Type B pancreatic cell (in vitro differentiated cells): ENCODE measurements at regions not wholly inside any gene's neighbourhood (a gene's known extent, or its start where the extent isn't known, plus 50 kb on each side); places are given as distances from the start of the nearest gene placed in this dataset.
"Not testable (repeated sequence)": the region's sequence is repeated elsewhere in the genome, so short reads cannot be mapped to it uniquely, and the experiment has no call there.

Experiments
- DNase-seq: peaks from one replicate; pipeline ENCODE4 v3.0.0; 2021; ENCODE audit warnings: mixed read lengths; ENCODE audit not compliant: unreplicated experiment; ENCODE audit errors: extremely low spot score
- H3K27ac Mint-ChIP-seq: 2 replicates; pipeline ENCODE4 v1.8.0; 2021; ENCODE audit warnings: mild to moderate bottlenecking, mixed read lengths
- H3K27me3 Mint-ChIP-seq: 2 replicates; pipeline ENCODE4 v1.8.0; 2021; ENCODE audit warnings: mixed read lengths
- H3K36me3 Mint-ChIP-seq: 2 replicates; pipeline ENCODE4 v1.8.0; 2021; ENCODE audit warnings: mixed read lengths
- H3K4me1 Mint-ChIP-seq: one replicate; pipeline ENCODE4 v1.8.0; 2021; ENCODE audit warnings: mixed read lengths; ENCODE audit not compliant: unreplicated experiment
- H3K4me3 Mint-ChIP-seq: 2 replicates; pipeline ENCODE4 v1.8.0; 2021; ENCODE audit warnings: mild to moderate bottlenecking, mixed read lengths
- H3K9me3 Mint-ChIP-seq: 2 replicates; pipeline ENCODE4 v1.8.0; 2021; ENCODE audit warnings: mixed read lengths
- CTCF ChIP-seq: fragments of 200-600 bp; sonication (generic); conservative IDR thresholded peaks from 2 replicates; pipeline ENCODE4 v1.5.0; 2021; ENCODE audit warnings: antibody characterized with exemption, mild to moderate bottlenecking

- Mint-ChIP-seq H3K27ac (no peak overlapping the region), H3K36me3 (no peaks in the 10 kb centered on the region), H3K4me1 (peaks cover 23% of the 10 kb centered on the region), H3K9me3 (no peaks in the 10 kb centered on the region), H3K27me3 (peaks cover 2% of the 10 kb centered on the region), H3K4me3 (no peak overlapping the region)
- no peak for TF ChIP-seq CTCF
- no peak for DNase-seq
Measured at GRCh38 chr11:70555078-70555477, 156.7 kb downstream of the CTTN start.

DNA sequence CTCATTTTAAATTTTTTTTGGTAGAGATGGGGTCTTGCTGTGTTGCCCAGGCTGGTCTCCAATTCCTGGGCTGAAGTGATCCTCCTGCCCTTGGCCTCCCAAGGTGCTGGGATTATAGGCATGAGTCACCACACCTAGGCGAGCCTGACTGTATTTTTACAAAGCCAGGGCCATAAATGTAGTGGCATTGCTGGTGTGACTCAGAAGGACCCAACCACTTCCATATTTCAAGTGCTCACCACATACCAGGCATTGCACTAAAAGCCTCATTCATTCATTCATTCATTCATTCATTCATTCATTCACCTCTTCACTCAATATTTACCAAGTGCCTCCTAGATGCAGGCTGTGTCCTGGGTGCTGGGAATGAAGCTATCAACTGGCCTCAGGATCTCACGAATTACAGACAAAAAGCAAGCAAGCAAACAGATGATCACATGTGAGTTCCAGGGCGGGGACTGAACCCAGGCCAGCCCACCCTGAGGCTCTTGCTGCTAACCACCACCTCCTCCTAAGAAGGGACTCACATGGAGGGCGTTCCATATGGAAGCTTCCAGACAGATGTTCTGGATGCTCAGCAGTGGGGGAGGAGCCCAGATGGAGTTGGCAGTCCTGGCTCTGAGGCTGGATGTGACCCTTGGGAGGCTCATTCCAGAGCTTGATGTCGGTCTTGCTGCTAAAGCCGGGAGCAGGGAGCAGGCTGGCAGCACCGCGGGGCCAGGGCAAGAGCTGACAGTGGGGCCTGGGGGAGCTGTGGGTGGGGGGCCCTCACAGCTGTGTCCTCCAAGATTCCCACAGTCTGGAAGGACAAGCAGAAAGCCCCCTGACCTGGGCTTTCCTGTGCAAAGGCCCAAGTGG lies 158.8 kb downstream of the CTTN start:
- Mint-ChIP-seq H3K9me3 (no peaks in the 10 kb centered on the region), H3K4me3 (no peak overlapping the region), H3K4me1 (peaks cover 18% of the 10 kb centered on the region), H3K36me3 (no peaks in the 10 kb centered on the region), H3K27me3 (peaks cover 2% of the 10 kb centered on the region), H3K27ac (no peak overlapping the region)
- TF ChIP-seq CTCF, result no peak
- DNase-seq, result no peak

DNA sequence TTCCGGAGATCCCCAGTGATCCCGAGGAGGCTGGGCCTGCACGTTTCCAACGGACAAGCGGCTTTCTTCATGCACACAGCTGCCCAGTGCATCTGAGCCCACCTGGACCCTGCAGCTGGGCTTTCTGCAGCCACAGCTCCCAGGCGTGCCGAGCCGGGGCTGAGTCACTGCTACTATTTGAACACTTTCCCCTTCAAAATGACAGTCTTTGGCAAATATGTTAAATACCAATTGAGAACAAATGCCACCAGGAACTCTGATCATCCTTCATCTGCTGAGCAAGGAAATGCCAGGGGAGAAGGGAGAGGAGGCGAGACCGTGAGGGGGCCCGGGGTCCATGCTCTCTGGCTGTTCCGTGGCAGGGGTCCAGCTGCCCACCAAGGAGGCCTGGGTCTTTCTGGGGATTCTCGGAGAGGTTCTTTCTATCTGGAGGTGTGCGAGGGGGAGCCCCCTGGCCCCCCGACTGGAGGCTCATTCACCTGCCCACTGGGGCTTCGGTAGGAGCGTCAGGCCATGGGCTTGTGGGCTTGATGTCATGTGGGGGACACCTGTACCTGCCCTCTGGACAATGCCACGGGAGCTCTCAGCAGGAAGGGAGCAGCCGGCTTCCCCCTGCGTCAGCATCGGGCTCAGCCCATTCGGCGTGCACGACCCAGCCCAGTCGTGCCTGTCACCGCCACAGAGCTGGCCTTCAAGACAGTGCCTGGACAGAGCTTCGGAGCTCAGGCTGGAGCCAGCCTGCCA lies 159.6 kb downstream of the CTTN start:
- Mint-ChIP-seq H3K36me3 (no peaks in the 10 kb centered on the region), H3K27ac (no peak overlapping the region), H3K4me3 (no peak overlapping the region), H3K27me3 (peaks cover 2% of the 10 kb centered on the region), H3K4me1 (peaks cover 14% of the 10 kb centered on the region), H3K9me3 (no peaks in the 10 kb centered on the region)
- no peak for TF ChIP-seq CTCF
- DNase-seq, result no peak

DNA sequence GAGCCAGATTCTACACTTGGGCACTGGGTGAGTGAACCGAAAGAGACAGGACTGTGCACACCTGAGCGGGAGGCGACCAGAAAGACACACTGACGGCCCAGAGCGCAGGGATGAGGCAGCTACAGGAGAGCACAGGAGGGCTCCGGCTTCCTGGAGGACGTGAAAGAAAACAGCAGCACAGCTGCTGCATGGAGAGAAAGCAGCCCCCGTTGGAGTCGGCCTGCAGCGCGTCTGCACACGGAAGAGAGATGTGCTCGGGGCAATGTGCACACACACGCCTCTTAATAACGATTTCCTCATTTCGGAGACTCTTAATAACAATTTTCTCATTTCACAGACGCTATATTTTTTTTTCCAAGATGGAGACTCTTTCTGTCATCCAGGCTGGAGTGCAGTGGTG lies 160.4 kb downstream of the CTTN start:
- H3K27me3 Mint-ChIP-seq, result peaks cover 2% of the 10 kb centered on the region

DNA sequence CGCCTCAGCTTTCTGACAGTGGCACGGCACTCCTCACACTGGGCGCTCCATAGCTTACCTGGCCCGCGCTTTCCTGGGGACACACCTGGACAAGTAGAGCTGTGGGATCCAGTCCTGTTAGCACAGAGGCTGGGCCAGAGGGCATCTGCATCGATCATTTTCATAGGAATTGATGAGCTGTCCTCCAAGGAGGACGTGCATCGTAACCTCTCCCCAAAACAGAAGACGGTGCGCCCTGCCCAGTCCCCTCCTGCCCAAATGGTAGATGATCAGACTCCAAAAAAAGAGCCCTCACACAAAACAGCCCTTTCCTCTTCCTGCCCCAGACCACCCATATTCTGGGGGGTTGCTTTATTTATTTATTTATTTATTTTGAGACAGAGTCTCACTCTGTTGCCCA lies 161.2 kb downstream of the CTTN start:
- DNase-seq, result no peak
- Mint-ChIP-seq H3K4me3 (no peak overlapping the region), H3K36me3 (no peaks in the 10 kb centered on the region), H3K4me1 (peaks cover 18% of the 10 kb centered on the region), H3K27ac (no peak overlapping the region), H3K27me3 (peaks cover 2% of the 10 kb centered on the region), H3K9me3 (no peaks in the 10 kb centered on the region)
- no peak for TF ChIP-seq CTCF

More for the DNA sequence above, 160.4 kb downstream of the CTTN start:
- Mint-ChIP-seq H3K36me3 (no peaks in the 10 kb centered on the region), H3K4me3 (no peak overlapping the region), H3K9me3 (no peaks in the 10 kb centered on the region), H3K4me1 (peaks cover 14% of the 10 kb centered on the region), H3K27ac (no peak overlapping the region)
- DNase-seq, result no peak
- no peak for TF ChIP-seq CTCF

DNA sequence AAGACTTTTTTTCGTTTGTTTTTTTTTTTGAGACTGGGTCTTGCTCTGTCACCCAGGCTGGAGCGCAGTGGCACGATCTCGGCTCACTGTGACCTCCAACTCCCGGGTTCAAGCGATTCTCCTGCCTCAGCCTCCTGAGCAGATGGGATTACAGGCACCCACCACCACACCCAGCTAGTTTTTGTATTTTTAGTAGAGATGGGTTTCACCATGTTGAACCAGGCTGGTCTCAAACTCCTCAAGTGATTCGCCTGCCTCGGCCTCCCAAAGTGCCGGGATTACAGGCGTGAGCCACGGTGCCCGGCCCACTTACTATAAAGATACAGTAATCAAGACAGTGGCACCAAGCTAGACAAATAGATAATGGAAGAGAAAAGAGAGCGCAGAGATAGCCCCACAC lies 162.3 kb downstream of the CTTN start:
- not testable (repeated sequence) for H3K36me3 Mint-ChIP-seq, H3K9me3 Mint-ChIP-seq, H3K27me3 Mint-ChIP-seq, DNase-seq, H3K4me3 Mint-ChIP-seq, H3K27ac Mint-ChIP-seq
- H3K4me1 Mint-ChIP-seq, result peaks cover 10% of the 10 kb centered on the region
